SK-N-SH treated with all-trans-retinoic acid at 6 μM for 48 hours (cell line): ENCODE measurements at regions not wholly inside any gene's neighbourhood (a gene's known extent, or its start where the extent isn't known, plus 50 kb on each side); places are given as distances from the start of the nearest gene placed in this dataset.

Source experiments
- ARNTL ChIP-seq: fragments of 450-650 bp; formaldehyde crosslinking; IDR thresholded peaks from 2 replicates; pipeline ENCODE4 v1.5.0; 2020; ENCODE audit warnings: low read depth, mild to moderate bottlenecking, moderate library complexity, borderline replicate concordance
- ZFP30 ChIP-seq: fragments of 450-650 bp; formaldehyde crosslinking; IDR thresholded peaks from 2 replicates; pipeline ENCODE4 v1.5.0; 2022; ENCODE audit warnings: mild to moderate bottlenecking, moderate library complexity
- TF ChIP-seq, protein P1 (sequence below): fragments of 250-450 bp; sonication (Bioruptor Pico); IDR thresholded peaks from 2 replicates; pipeline ENCODE4 v1.8.0; 2020; ENCODE audit warnings: mild to moderate bottlenecking, moderate library complexity, borderline replicate concordance
- TF ChIP-seq, protein P2 (sequence below): fragments of 250-450 bp; sonication (Bioruptor Pico); IDR thresholded peaks from 2 replicates; pipeline ENCODE4 v1.5.1; 2020; ENCODE audit warnings: low read depth, mild to moderate bottlenecking, moderate library complexity

DNA sequence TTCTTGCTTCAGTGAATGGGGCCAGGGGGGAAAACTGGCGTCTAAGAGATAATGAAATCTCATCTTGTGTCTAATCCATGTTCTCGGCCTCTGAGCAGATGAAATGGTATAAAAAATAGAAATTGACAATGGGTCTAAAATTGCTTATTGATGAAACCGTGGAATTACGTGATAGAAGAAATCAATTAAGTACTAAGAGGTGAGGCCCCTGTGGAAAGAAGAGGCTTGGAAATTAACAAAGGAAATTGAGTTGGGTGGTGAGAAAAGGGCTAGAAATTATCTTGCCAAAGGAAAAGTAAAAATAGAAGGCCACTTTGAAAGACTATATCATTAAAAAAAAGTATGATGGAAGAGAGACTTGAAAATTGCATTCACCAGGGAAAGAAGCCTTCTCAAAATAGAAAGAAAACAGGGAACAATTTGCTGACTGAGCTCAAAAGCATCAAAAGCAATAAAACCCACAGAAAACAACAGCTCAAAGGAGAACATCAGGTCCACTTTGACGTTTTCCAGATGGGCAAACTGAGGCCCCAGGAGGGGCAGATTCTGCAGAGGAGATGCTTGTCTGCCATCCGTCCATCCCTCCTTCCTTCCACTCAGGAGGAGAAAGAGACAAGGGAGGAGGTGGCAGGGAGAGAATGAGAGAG is 226.1 kb upstream of the RTL1 start:
- no peak for TF ChIP-seq ZFP30 (CRISPR knock-in tag)
- TF ChIP-seq ARNTL (CRISPR knock-in tag) = no peak
- TF ChIP-seq, protein P1, sequence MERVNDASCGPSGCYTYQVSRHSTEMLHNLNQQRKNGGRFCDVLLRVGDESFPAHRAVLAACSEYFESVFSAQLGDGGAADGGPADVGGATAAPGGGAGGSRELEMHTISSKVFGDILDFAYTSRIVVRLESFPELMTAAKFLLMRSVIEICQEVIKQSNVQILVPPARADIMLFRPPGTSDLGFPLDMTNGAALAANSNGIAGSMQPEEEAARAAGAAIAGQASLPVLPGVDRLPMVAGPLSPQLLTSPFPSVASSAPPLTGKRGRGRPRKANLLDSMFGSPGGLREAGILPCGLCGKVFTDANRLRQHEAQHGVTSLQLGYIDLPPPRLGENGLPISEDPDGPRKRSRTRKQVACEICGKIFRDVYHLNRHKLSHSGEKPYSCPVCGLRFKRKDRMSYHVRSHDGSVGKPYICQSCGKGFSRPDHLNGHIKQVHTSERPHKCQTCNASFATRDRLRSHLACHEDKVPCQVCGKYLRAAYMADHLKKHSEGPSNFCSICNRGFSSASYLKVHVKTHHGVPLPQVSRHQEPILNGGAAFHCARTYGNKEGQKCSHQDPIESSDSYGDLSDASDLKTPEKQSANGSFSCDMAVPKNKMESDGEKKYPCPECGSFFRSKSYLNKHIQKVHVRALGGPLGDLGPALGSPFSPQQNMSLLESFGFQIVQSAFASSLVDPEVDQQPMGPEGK (CRISPR knock-in tag) = no peak
- TF ChIP-seq, protein P2, sequence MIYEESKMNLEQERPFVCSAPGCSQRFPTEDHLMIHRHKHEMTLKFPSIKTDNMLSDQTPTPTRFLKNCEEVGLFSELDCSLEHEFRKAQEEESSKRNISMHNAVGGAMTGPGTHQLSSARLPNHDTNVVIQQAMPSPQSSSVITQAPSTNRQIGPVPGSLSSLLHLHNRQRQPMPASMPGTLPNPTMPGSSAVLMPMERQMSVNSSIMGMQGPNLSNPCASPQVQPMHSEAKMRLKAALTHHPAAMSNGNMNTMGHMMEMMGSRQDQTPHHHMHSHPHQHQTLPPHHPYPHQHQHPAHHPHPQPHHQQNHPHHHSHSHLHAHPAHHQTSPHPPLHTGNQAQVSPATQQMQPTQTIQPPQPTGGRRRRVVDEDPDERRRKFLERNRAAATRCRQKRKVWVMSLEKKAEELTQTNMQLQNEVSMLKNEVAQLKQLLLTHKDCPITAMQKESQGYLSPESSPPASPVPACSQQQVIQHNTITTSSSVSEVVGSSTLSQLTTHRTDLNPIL (CRISPR knock-in tag) = no peak
